ENCODE measurements at regions not wholly inside any gene's neighbourhood (a gene's known extent, or its start where the extent isn't known, plus 50 kb on each side); places are given as distances from the start of the nearest gene placed in this dataset.
"Not testable (repeated sequence)": the region's sequence is repeated elsewhere in the genome, so short reads cannot be mapped to it uniquely, and the experiment has no call there.

- TF ChIP-seq NR2C2 (CRISPR knock-in tag; IDR thresholded peaks at IDR 0.05; ENCODE audit: borderline replicate concordance), result no peak
These were observed 110.9 kb upstream of the MAP1LC3B2 start (continued) for GRCh38 chr12:116448165-116448739.

GRCh38 chr12:116450406-116450910, 108.7 kb upstream of the MAP1LC3B2 start:
- no peak for FAIRE-seq
- no peak overlapping the region for H3K9ac ChIP-seq (ENCODE audit: insufficient read depth, low read depth, low read length)
- no peaks in the 10 kb centered on the region for H3K79me2 ChIP-seq (ENCODE audit: insufficient read depth, low read length)
- no peak overlapping the region for H3K4me2 ChIP-seq (ENCODE audit: low read depth, low read length)
- ATAC-seq, result no peak
- no peak overlapping the region for H2AFZ ChIP-seq (ENCODE audit: low read length)
- peaks cover 10% of the 10 kb centered on the region; the same call in 1 of the 2 replicates for H3K4me1 ChIP-seq (ENCODE audit: insufficient read depth, low read length)
- 81% methylated on average over 3 of the region's 3 CpGs for WGBS (ENCODE audit: low lambda C conversion rate)
- H3K4me3 ChIP-seq (replicated peaks in 1 of 3; ENCODE audit: insufficient read depth in 1 of 3, low read depth in 2 of 3, low read length in 3 of 3), result no peak overlapping the region
- H3K27me3 ChIP-seq (ENCODE audit: control insufficient read depth in 1 of 2, insufficient read depth in 2 of 2, low read length in 2 of 2), result peaks cover 0 to 7% of the 10 kb centered on the region in 2 experiments; a peak in 1 of 5 replicates
- no peaks in the 10 kb centered on the region for H3K36me3 ChIP-seq (replicated peaks in 1 of 2; ENCODE audit: control insufficient read depth in 1 of 2, insufficient read depth in 2 of 2, low read length in 2 of 2)
- no peak for DNase-seq (ENCODE audit: low spot score)
- in situ Hi-C loops (cut with HindIII; ENCODE audit: extremely low pct_ligation_motif_present, low pct_unique_long_range_greater_than_20kb), result no loop called here
- H4K20me1 ChIP-seq (ENCODE audit: insufficient read depth, low read length), result no peaks in the 10 kb centered on the region
- ChIA-PET POLR2A (no interaction called here), CTCF (ENCODE audit: low intra/inter-chr PET ratio, low total read pairs) (no interaction called here)
- intact Hi-C loops (cut with micrococcal nuclease; ENCODE audit: unreplicated experiment), result no loop called here
- TF ChIP-seq CCDC6 (CRISPR knock-in tag; IDR thresholded peaks at IDR 0.05) (no peak), ZFP82 (CRISPR knock-in tag; IDR thresholded peaks at IDR 0.05; ENCODE audit: borderline replicate concordance) (no peak), KDM1A (CRISPR knock-in tag; IDR thresholded peaks at IDR 0.05) (no peak), PRMT3 (CRISPR knock-in tag; IDR thresholded peaks at IDR 0.05; ENCODE audit: borderline replicate concordance, low read depth) (no peak)
- no TSS peak for BruUV-seq (replicated peaks)
- H3K9me3 ChIP-seq (ENCODE audit: low read length), result no peaks in the 10 kb centered on the region
- H3K27ac ChIP-seq (ENCODE audit: extremely low read length, insufficient read depth, low read length), result no peak overlapping the region

- H3K4me1 ChIP-seq (ENCODE audit: insufficient read depth, low read length); DNase-seq (ENCODE audit: low spot score); CTCF ChIA-PET (ENCODE audit: low intra/inter-chr PET ratio, low total read pairs); H3K4me3 ChIP-seq (replicated peaks in 1 of 3; ENCODE audit: insufficient read depth in 1 of 3, low read depth in 2 of 3, low read length in 3 of 3); in situ Hi-C loops (cut with HindIII; ENCODE audit: extremely low pct_ligation_motif_present, low pct_unique_long_range_greater_than_20kb); FAIRE-seq; H3K79me2 ChIP-seq (ENCODE audit: insufficient read depth, low read length); H4K20me1 ChIP-seq (ENCODE audit: insufficient read depth, low read length); intact Hi-C loops (cut with micrococcal nuclease; ENCODE audit: unreplicated experiment); BruUV-seq (replicated peaks); H2AFZ ChIP-seq (ENCODE audit: low read length); POLR2A ChIA-PET; H3K4me2 ChIP-seq (ENCODE audit: low read depth, low read length); H3K9ac ChIP-seq (ENCODE audit: insufficient read depth, low read depth, low read length); H3K9me3 ChIP-seq (ENCODE audit: low read length); H3K36me3 ChIP-seq (replicated peaks in 1 of 2; ENCODE audit: control insufficient read depth in 1 of 2, insufficient read depth in 2 of 2, low read length in 2 of 2); H3K27ac ChIP-seq (ENCODE audit: extremely low read length, insufficient read depth, low read length); ATAC-seq: not testable (repeated sequence)
- H3K27me3 ChIP-seq (ENCODE audit: control insufficient read depth in 1 of 2, insufficient read depth in 2 of 2, low read length in 2 of 2), result peaks cover 0 to 16% of the 10 kb centered on the region in 2 experiments; a peak in 1 of 5 replicates
- 68% methylated on average over 5 of the region's 5 CpGs for WGBS (ENCODE audit: low lambda C conversion rate)
These were observed 106.2 kb upstream of the MAP1LC3B2 start for GRCh38 chr12:116452975-116453374.
